Keratinocyte (primary cell): ENCODE measurements at regions not wholly inside any gene's neighbourhood (a gene's known extent, or its start where the extent isn't known, plus 50 kb on each side); places are given as distances from the start of the nearest gene placed in this dataset.

Experiments
- CTCF ChIP-seq, 3 experiments: IDR thresholded peaks in 1 of 3; conservative IDR thresholded peaks in 1 of 3; optimal IDR thresholded peaks in 1 of 3; 2 replicates in 2 of 3; 3 replicates in 1 of 3; pipeline versions ENCODE3 to v1.5.1; 2011; ENCODE audit warnings: low read length in 3 of 3, mild to moderate bottlenecking in 3 of 3, moderate library complexity in 2 of 3, control low read depth in 1 of 3, inconsistent platforms in 1 of 3; ENCODE audit not compliant: insufficient read depth in 2 of 3; ENCODE audit errors: extremely low read depth in 1 of 3
- EZH2 ChIP-seq: IDR thresholded peaks from one replicate; pipeline ENCODE4 v1.6.1; 2012; ENCODE audit warnings: inconsistent platforms, mild to moderate bottlenecking, low read length, moderate library complexity

GRCh38 chr1:95168028-95168427, 50.9 kb downstream of the TLCD4 start:
- TF ChIP-seq CTCF (optimal IDR thresholded peaks at IDR 0.05 in 1 of 3, IDR thresholded peaks at IDR 0.05 in 1 of 3, conservative IDR thresholded peaks at IDR 0.05 in 1 of 3; ENCODE audit: extremely low read depth in 1 of 3, insufficient read depth in 2 of 3, low read length in 3 of 3) (no peak), EZH2 (no peak)
